MM.1S (cell line): ENCODE measurements at regions not wholly inside any gene's neighbourhood (a gene's known extent, or its start where the extent isn't known, plus 50 kb on each side); places are given as distances from the start of the nearest gene placed in this dataset.

Source experiments
- CTCF ChIP-seq: fragments of 300-600 bp; sonication (generic); IDR thresholded peaks from 2 replicates; pipeline ENCODE4 v1.5.1; 2016; ENCODE audit warnings: antibody characterized with exemption, low read length, mixed read lengths
- EZH2 ChIP-seq: fragments of 300-600 bp; sonication (generic); optimal IDR thresholded peaks from 2 replicates; pipeline ENCODE3; 2017; ENCODE audit warnings: low read depth, mild to moderate bottlenecking, antibody characterized with exemption, low read length, mixed read lengths
- EZH2phosphoT487 ChIP-seq: fragments of 300-600 bp; sonication (generic); IDR thresholded peaks from 2 replicates; pipeline ENCODE4 v1.6.1; 2018; ENCODE audit warnings: antibody characterized with exemption, low read length

GRCh38 chr6:7042654-7043545 is 64.9 kb upstream of the RREB1 start:
- no peak for TF ChIP-seq CTCF
- no peak for TF ChIP-seq EZH2
- no peak for TF ChIP-seq EZH2phosphoT487
